Stimulated activated CD4-positive, alpha-beta T cell treated with anti-CD3 and anti-CD28 coated beads, Interleukin-15, amount 100 ng/mL, for 48 hours (primary cell): ENCODE measurements at regions not wholly inside any gene's neighbourhood (a gene's known extent, or its start where the extent isn't known, plus 50 kb on each side); places are given as distances from the start of the nearest gene placed in this dataset.

Experiments
- DNase-seq, 2 donors: peaks; one replicate each; pipeline ENCODE4 v3.0.0-alpha.2; 2020; ENCODE audit warnings: low read depth in 2 of 2

GRCh38 chr2:18787726-18788125 lies 198.4 kb upstream of the NT5C1B start:
- DNase-seq = no peak

DNA sequence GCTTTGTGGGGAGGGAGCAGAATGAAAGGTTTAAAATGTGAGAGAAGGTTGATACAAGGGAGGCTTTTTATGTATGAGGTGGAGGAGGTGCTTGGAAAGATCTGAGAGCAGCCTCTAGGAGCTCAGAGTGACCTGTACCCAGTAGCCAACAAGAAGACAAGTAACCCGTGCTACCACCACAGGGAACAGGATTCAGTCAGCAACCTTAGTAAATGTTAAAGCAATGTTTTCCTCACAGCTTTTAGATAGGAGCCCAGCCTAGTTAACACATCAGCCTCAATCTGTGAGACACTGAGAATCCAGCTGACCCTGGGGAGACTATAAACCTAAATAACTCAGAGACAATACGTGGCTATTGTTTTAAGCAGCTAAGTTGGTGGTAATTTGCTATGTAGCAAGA lies 194.9 kb upstream of the NT5C1B start:
- no peak for DNase-seq

DNA sequence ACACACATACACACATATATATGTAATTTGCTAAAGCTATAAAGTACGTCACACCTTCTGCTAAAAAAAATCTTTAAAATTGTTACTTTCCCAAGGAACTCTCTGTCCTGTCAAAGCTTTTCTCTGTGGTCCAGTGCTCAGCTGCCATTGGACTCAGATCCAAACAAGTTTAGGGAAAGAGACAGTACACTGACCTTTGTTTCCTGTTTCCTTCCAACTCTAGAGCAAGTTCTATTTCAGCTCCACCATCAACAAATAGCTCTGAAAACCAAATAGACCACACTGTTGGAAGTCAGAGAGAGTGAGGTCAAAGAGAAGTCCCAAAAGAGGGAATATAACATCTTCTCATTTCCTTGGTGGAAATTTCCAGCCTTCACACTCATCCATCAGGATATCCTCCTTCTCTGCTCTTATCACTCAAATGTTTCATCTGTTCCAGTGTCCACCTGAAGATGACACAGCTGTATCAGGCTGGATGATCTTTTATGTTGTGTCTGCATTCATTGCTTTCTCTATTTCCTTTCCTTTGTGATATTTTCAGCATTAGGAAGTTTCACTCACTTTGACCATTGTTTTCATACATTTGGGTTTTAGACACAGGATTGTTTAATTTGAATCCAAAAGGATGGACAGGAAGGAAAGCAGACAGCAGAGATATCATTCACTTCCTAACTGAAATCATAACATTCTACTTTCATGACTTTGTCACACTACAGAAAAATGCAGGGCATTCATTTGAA lies 192.3 kb upstream of the NT5C1B start:
- no peak for DNase-seq

GRCh38 chr2:18777250-18777812 lies 188.0 kb upstream of the NT5C1B start:
- no peak for DNase-seq

- DNase-seq = no peak
Observed at GRCh38 chr2:18771212-18771611, 181.8 kb upstream of the NT5C1B start.

DNA sequence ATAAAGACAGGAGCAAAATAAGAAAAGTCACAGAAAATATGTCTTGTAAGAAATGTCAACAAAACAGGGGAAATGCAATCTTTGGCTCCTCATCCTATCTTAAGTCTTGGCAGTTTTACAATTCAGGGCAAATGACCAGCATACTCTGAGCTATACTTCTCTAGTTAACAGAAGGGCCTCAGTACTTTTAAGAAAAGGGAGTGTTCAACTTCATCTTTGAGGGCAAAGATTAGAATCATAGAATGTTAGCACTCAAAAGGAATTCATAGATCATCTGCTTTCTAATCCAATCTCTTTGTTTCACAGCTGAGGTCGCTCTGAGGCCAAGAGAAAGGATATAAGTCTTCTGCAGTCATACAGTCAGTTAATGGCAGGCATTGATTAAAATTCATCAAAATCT lies 174.0 kb upstream of the NT5C1B start:
- no peak for DNase-seq

GRCh38 chr2:18762667-18763066 lies 173.3 kb upstream of the NT5C1B start:
- no peak for DNase-seq

DNA sequence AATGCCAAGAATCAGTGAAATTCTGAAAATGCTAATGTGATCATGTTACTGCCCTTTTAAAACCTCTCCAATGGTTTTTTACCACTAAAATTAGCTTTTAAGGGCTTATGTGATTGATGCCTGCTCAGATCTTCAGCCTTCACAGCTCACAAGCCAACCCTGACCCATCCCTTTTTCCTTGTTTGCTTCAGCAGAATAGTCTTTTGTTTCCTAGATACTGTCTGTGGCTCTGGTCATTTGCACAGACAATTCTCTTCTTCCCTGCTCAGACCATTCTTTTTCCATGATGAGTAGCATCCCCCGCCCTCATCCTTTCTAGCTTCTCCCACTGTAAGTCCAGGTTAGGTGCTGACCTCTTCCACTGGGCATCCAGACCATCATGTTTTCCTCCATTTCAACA lies 164.9 kb upstream of the NT5C1B start:
- no peak for DNase-seq

DNA sequence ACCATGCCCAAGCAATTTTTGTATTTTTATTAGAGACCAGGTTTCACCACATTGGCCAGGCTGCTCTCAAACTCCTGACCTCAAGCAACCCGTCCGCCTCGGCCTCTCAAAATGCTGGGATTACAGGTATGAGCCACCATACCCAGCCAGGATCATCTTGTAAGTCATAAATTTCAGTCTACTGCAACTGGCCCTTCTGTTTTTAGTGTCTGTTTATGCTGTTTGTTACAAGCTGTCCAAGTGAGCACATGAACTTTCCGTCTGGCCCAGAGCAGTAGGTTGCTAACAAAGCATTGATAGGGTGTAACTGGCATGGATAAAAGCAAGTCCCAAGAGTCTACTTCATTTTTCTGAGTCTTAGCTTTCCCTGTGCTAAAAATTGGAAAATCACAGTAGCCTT lies 164.4 kb upstream of the NT5C1B start:
- DNase-seq = no peak

DNA sequence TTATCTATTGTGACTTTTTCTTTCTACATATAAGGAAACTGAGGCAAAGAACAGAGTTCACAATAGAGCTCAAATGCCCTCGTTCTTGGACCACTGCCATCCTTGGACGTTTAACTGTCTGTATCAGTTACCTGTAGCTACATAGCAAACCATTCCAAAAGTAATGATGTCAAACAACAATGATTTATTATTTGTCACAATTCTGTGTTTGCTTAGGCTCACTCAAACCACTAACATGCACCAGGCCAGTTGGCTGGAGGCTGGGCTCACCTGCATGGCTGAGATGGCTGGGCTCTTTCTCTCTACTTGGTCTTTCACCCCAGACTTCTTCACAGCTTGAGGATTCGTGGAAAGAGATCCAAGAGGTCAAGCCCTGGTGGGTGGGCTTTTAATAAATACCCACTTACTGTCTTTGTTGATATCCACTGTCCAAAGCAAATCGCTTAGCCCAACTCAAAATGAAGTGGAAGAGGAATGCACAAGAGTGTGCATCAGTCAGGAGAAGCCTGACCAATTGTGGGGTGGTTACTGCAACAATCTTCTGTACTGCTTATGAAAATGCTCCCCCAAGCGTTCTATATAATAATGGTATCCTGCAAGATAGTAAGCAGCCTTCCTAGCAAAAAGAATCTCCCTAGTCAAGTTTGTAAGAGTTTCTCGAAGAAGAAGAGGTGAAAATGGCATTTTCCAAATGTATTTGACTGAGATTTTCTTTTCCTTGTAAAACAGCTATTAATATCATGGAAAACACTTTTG lies 163.5 kb upstream of the NT5C1B start:
- DNase-seq = no peak

- DNase-seq = no peak
Observed at GRCh38 chr2:18752022-18752493, 162.7 kb upstream of the NT5C1B start.

DNA sequence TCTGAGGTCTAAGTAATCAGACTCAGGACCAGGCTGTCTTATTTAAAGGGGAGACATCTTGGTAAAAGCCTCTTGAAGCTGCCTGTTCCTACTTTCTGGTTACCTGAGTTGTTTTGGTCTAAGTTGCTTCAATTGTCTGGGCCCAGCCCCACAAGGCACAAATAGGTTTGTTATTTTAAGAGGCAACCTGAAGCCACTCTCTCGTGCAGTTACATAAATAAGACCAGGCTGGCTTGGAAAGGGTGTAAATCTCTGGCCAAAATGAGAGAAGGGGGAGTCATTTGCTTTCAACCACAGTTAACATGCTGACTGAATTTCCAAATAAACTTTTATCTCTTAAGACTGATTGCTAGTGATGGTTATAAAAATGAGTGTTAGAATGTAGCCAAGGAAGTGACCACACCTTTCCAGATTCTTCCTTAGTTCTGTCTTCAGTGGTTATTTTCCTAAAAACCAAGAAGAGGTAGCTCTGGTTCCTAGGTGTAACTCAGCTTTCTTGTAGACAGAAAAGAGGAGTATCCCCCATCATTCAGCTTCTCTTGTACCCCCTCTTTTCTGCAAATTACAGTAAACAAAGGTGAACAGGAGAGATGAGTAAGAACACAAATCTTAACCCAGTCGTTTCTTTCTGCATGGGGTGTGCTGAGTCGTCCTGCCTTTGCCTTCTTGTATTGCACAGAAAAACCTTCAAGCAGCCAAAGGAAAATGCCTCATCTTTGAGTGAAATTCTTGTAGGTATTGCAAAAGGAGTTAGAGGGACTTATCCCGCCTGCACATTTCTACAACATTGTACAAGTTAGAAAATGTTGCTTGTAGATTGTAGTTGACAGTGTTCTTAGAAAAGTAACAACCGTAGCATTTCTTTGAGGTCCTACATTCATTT lies 161.5 kb upstream of the NT5C1B start:
- DNase-seq = no peak

GRCh38 chr2:18749912-18750526 lies 160.7 kb upstream of the NT5C1B start:
- peak; percentile 9 to 25 for DNase-seq

DNA sequence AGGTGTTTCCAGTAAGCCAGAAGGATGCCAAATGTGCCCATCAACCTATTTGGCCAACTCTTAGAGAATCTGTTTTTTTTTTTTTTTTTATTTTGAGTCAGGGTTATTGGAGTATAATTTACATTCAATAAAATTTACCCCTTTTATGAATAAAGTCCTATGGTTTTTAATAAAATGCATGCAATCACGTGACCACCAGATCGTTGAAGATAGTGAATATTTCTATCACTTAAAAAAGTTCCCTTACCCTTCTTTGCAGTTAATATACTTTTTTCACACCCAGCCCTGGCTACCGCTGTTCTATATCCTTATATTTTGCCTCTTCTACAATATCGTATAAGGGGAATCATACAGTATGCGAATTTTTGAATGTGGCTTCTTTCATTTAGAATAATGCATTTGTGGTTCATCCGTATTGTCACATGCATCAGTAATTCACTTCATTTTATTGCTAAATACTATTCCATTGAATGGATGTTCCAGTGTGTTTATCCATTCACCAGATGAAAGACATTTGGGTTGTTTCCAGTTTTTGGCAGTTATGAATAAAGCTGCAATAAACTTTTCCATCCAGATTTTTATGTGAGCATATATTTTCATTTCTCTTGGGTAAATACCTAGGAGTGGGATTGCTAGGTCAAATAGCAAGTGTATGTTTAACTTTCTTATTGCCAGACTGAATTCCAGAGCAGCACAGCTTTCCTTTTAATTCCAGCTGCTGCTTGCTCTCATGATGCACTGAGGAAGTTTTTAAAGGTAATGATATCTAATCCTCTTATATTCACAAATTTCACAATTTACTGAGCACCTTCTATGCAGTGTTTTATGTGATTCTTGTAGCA lies 156.3 kb upstream of the NT5C1B start:
- DNase-seq = no peak

- DNase-seq = no peak
Observed at GRCh38 chr2:18741895-18742732, 152.7 kb upstream of the NT5C1B start.

DNA sequence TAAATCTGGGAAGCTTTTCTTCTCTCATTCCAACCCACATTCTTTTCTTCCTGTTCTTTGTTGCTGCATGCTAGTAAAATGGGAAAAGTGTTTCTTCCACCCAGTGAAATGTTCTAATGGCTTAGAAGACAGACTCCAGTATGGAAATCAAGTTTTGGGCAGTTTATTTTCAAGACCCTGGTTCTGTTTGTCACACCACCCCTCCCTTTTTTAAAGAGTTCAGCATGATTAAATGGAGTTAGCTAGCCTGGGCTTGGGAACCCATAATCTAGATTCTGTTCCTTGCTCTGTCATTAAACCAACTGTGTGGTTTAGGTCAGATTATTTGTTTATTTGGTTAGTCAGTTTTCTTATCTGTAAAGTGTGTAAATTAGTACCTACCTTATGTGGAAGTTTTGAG lies 151.8 kb upstream of the NT5C1B start:
- no peak for DNase-seq

DNA sequence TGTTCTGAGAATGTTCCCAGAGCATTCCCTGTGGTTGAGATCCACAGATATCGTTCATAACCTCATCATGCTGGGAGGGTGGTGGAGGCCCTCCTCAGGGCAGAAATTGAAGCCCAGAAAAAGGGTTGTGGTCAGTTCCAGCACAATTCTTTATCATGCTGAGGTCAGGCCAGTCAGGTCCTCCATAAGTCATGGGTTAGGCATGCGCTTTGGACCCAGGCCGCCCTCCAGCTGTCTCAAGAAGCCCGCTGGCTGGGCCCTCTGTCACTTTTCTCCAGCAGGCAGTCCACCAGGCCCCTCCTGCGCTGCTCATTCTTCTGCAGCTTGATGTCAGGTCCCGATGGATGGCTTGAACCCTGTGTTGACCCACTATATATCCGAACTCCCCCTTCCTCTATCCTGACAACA lies 151.1 kb upstream of the NT5C1B start:
- no peak for DNase-seq

- no peak for DNase-seq
Observed at GRCh38 chr2:18731666-18732065, 142.3 kb upstream of the NT5C1B start.

- no peak for DNase-seq
Observed at GRCh38 chr2:18724371-18725145, 135.2 kb upstream of the NT5C1B start.
